ENCODE measurements at regions not wholly inside any gene's neighbourhood (a gene's known extent, or its start where the extent isn't known, plus 50 kb on each side); places are given as distances from the start of the nearest gene placed in this dataset.

DNA sequence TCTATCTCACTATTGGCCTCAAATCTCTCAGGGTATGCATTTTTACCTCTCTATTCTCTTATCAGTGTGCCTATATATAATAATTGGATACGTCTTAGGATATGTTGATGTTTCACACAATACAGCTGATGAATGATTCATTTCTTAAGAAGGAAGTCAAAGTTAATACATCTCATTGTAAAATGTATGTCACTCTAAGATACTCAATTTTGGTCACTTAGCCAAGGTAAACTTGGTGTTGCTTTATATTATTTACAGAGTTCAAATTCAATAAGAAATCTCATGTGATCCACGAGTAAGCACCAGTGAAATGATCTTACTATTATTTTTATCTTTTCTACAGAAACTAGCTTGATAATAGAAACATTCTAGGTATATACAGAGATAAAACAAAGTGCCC lies 1266.5 kb downstream of the JRKL start:
- no peak for TF ChIP-seq POLR2A (IDR thresholded peaks at IDR 0.05)
- TF ChIP-seq, protein P1, sequence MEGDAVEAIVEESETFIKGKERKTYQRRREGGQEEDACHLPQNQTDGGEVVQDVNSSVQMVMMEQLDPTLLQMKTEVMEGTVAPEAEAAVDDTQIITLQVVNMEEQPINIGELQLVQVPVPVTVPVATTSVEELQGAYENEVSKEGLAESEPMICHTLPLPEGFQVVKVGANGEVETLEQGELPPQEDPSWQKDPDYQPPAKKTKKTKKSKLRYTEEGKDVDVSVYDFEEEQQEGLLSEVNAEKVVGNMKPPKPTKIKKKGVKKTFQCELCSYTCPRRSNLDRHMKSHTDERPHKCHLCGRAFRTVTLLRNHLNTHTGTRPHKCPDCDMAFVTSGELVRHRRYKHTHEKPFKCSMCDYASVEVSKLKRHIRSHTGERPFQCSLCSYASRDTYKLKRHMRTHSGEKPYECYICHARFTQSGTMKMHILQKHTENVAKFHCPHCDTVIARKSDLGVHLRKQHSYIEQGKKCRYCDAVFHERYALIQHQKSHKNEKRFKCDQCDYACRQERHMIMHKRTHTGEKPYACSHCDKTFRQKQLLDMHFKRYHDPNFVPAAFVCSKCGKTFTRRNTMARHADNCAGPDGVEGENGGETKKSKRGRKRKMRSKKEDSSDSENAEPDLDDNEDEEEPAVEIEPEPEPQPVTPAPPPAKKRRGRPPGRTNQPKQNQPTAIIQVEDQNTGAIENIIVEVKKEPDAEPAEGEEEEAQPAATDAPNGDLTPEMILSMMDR (IDR thresholded peaks at IDR 0.05 in 4 of 5, conservative IDR thresholded peaks at IDR 0.05 in 1 of 5), result no peak

All from gastrocnemius medialis (tissue), 4 donors.